HG02759 (cell line): ENCODE measurements at regions not wholly inside any gene's neighbourhood (a gene's known extent, or its start where the extent isn't known, plus 50 kb on each side); places are given as distances from the start of the nearest gene placed in this dataset.

ENCODE experiments used
- ATAC-seq: cut with Tn5 transposase; IDR thresholded peaks from one replicate; pipeline ENCODE4 v1.9.1; 2021; ENCODE audit warnings: mild to moderate bottlenecking, moderate library complexity; ENCODE audit not compliant: unreplicated experiment

- ATAC-seq = no peak
Observed at GRCh38 chr12:93197067-93197593, 180.6 kb upstream of the NUDT4 start.

DNA sequence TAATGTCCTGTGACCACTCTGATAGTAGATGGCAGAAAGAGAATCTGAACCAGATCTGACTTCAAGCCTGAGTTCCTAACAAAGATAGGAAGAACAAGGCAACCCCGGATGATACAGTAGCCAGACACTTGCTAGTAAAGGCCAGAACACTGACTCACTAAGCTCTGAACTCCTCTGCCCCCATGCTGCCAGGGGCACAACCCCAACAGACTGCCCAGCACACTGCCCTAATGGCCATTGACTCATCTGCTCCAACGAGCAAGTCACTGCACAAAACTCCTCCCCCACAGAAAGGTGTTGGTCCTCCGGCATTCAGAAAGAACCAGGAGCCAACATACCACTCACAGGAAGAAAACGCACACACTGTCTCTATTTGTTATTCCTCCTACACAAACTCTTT, 179.6 kb upstream of the NUDT4 start:
- ATAC-seq = no peak

GRCh38 chr12:93199831-93200236, 177.9 kb upstream of the NUDT4 start:
- ATAC-seq = no peak

DNA sequence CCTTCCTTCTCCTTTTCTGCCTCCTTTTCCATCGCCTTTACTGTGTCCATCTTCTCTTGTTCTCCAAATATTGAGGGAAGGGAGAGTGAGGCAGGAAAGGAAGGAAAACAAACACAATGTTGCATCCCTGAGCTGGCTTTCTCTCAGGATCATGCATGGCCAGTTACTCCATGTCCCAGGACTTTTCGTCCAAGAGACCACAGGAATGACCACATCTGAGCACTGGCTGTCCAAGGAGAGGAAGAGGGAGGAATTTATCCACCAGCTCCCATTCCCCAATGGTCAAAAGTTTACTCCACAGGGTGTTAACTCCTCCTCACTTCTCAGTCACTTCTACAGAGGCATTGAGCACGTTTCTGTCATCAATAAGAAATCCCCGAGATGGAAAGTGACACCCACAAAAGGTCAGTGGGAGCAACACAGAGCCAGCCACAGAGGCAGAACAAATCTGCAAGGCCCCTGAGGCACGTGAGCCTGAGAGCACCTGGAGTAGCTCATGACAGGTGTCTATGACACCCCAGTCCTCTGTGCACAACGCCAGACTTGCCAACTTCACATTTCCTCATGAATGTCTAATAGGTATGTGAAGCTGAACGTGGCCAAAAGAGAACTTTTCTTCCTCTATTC, 177.3 kb upstream of the NUDT4 start:
- no peak for ATAC-seq

DNA sequence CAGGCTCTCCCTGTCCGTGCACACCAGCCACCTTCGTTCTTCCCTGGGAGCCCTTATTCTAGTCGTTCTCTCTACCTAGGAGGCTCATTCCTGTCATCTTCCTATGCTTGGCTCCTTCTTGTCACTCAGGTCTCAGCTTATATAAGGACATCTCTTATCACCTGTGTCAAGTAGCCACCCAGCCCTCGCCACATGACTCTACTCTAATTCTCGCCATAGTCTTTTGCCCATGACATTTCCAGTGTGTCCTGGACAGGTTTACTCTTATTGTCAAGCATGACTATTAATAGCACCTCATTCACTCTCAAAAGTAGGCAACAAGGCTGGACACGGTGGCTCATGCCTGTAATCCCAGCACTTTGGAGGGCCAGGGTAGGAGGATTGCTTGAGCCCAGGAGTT, 175.7 kb upstream of the NUDT4 start:
- ATAC-seq = no peak

- no peak for ATAC-seq
Observed at GRCh38 chr12:93202688-93203087, 175.0 kb upstream of the NUDT4 start.

GRCh38 chr12:93203361-93203760, 174.4 kb upstream of the NUDT4 start:
- no peak for ATAC-seq

DNA sequence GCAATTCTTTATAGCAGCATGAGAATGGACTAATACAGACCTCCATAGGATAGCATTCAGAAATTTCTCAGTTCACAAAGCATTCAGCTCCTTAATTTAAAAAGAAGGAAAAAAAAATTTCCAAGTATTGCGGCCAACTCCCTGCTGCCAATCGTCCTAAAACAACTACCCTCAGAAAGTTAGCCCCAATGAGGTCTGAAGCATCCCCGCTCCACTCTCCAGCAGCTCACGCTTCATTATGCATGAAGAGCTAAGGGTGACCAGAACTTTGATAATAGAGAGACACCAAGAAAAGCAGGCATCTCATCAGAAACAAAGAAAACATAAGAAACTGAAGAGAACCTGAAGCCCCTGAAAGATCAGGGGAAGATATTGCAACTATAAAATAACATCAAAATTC, 172.8 kb upstream of the NUDT4 start:
- no peak for ATAC-seq

- no peak for ATAC-seq
Observed at GRCh38 chr12:93205361-93205760, 172.4 kb upstream of the NUDT4 start.

DNA sequence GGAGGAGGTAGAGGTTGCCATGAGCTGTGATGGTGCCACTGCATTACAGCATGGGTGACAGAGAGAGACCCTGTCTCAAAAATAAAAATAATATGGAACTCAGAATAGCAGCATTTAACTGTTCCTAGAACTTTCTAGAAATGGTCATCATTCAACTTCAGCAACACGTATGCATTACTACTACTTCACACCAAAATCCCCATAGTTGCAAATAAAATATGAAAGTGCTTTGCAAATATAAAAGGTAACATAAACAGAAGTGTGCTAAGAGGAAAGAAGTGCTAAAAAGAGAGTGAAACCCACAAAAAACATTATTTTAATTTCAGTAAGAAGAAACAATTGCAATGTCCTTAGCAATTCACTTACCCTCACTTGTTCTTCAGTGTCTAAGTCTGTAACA, 169.7 kb upstream of the NUDT4 start:
- ATAC-seq = no peak

DNA sequence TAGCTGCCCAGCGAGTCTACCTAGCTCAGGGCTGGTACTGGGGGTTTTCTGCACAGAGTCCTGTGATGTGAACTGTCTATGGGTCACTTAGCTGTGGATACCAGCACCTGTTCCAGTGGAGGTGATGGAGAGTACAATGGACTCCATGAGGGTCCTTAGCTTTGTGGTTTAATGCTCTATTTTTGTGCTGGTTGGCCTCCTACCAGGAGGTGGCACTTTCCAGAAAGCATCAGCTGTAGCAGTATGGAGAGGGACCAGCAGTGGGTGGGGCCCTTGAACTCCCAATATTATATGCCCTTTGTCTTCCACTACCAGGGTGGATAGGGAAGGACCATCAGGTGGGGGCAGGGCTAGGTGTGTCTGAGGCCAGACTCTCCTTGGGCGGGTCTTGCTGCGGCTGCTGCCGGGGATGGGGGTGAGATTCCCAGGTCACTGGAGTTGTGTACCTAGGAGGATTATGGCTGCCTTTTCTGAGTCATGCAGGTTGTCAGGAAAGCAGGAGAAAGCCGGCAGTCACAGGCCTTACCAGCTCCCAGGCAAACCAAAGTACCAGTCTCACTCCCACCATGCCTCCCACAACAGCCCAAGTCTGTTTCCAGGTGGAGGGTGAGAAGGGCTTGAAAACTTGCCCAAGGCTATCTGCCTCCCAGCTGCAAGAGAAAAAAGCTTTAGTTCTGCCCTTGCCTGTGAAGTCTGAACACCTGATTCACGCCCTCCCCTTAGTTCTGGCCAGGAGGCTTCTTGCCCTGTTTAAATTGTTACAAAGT, 163.0 kb upstream of the NUDT4 start:
- ATAC-seq = no peak

- ATAC-seq = no peak
Observed at GRCh38 chr12:93215290-93215678, 162.4 kb upstream of the NUDT4 start.

DNA sequence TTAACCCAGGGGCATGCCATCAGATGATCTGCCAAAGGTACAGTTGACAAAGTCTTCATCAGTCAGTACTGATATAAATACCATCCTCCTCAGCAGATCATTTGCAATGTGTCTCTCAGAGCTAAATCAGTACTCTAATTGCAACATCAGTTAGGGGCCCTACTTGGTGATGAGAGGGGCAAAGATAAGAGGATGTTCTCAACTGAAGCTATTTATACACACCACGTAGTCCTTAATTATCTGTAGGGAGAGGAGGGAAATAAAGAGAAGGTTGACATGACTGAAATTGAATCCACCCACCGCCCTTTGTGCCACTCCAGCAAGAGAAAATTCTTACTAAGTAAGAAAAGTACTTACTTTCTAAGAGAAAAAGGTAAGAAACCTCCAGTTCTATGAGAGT, 157.8 kb upstream of the NUDT4 start:
- no peak for ATAC-seq

- ATAC-seq = no peak
Observed at GRCh38 chr12:93221841-93222240, 155.9 kb upstream of the NUDT4 start.

- ATAC-seq = no peak
Observed at GRCh38 chr12:93223440-93224426, 154.0 kb upstream of the NUDT4 start.

DNA sequence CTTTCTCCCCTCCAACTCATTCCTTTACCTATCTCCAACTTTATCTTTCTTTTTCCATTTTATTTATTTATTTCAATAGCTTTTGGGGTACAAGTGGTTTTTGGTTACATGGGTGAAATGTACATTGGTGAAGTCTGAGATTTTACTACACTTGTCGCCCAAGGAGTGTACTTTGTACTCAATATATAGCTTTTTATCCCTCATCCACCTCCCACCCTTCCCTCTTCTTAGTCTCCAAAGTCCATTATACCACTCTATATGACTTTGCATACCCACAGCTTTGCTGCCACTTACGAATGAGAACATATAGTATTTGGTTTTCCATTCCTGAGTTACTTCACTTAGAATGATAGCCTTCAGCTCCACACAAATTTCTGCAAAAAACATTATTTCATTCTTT, 152.6 kb upstream of the NUDT4 start:
- no peak for ATAC-seq

- no peak for ATAC-seq
Observed at GRCh38 chr12:93226361-93226760, 151.4 kb upstream of the NUDT4 start.

DNA sequence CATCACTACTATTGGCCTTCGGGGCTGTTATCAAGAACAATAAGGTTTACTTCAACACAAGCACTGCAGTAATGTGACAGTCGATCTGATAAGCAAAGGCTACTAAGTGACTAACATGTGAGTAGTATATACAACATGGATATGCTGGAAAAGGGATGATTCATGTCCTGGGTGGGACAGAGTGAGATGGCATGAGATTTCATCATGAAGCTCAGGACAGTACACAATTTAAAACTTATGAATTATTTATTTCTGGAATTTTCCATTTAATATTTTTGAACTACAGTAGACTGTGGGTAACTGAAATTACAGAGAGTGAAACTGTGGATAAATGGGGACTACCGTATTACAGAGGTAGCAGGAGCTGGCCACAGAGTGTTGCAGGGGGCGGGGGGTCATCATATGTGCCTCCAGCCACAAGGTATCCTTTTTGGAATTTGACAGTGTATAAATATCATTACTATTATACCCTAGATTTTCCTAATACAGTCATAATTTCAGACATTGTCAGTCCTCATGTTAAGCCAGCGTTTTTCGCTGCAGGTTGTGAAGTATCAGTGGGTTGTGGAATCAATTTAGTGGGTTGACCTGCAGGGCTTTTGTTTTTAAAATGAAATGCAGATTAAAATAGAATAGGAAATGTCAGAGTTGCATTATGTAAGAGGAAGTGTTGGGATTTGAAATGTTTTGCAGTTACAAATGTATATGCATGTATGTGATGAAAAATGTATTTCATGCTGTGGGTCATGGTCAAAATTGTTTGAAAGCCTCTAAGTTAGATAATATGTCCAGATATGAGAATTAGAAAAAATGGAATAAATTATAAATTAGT, 148.0 kb upstream of the NUDT4 start:
- no peak for ATAC-seq

DNA sequence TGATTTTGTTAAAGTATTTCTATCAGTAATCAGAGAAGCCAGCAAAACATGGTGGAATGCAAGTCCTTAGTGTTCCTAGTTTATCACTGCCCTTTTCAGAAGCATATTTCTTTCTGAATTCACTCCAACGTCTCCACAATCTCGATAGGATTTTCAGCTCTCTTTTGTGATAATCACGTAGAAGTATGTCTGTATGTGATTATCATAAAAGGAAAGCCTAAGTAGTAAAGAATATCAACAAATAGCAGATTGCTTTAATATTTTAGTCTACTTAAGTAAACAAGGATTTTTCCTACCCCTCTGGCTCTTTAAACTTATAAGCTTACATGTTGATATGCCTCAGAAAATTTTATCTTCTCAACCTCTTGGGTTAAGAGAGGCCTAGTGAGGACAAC, 147.4 kb upstream of the NUDT4 start:
- ATAC-seq = no peak

DNA sequence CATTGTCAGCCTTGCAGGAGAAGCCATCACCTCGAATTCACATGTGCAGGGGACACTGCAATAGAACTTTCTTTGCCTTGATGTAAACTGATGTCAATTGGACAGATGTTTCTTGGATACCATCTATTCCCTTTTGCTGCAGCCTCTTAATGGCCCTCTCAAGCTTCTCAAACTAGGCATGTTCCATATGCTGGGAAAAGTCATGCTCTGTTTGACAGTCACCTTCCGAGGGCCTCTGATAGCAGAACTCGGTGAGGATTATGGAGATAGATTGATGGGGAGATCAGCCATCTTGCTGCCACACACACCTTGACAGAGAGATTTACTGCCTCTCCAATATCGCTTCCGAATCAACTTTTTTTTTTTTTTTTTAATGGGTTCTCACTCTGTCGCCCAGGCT, 145.8 kb upstream of the NUDT4 start:
- ATAC-seq = no peak
